H1 (cell line): ENCODE measurements at regions not wholly inside any gene's neighbourhood (a gene's known extent, or its start where the extent isn't known, plus 50 kb on each side); places are given as distances from the start of the nearest gene placed in this dataset.

Source experiments
- RXRA ChIP-seq: IDR thresholded peaks from 2 replicates; pipeline ENCODE4 v1.6.1; 2011; ENCODE audit warnings: low read depth, mild to moderate bottlenecking, low read length, moderate library complexity; ENCODE audit not compliant: insufficient read depth
- SP4 ChIP-seq: IDR thresholded peaks from 2 replicates; pipeline ENCODE4 v1.6.1; 2012; ENCODE audit warnings: low read length, inconsistent platforms
- SUZ12 ChIP-seq: fragments of 200-600 bp; sonication (generic); IDR thresholded peaks from 2 replicates; pipeline ENCODE4 v1.6.1; 2012; ENCODE audit warnings: mild to moderate bottlenecking, inconsistent platforms, low read length, moderate library complexity, mixed read lengths
- TEAD4 ChIP-seq: IDR thresholded peaks from 2 replicates; pipeline ENCODE4 v1.6.1; 2012; ENCODE audit warnings: low read depth, low read length, inconsistent platforms, mixed read lengths
- TF ChIP-seq, protein P1 (sequence below): fragments of 300-600 bp; sonication (generic); IDR thresholded peaks from 2 replicates; pipeline ENCODE4 v1.7.1; 2012; ENCODE audit warnings: low read length, moderate library complexity, mild to moderate bottlenecking, inconsistent platforms; ENCODE audit not compliant: insufficient replicate concordance
- TF ChIP-seq, protein P2 (sequence below): IDR thresholded peaks from 2 replicates; pipeline ENCODE4 v1.6.1; 2011; ENCODE audit warnings: low read depth, mild to moderate bottlenecking, low read length; ENCODE audit not compliant: insufficient read depth

DNA sequence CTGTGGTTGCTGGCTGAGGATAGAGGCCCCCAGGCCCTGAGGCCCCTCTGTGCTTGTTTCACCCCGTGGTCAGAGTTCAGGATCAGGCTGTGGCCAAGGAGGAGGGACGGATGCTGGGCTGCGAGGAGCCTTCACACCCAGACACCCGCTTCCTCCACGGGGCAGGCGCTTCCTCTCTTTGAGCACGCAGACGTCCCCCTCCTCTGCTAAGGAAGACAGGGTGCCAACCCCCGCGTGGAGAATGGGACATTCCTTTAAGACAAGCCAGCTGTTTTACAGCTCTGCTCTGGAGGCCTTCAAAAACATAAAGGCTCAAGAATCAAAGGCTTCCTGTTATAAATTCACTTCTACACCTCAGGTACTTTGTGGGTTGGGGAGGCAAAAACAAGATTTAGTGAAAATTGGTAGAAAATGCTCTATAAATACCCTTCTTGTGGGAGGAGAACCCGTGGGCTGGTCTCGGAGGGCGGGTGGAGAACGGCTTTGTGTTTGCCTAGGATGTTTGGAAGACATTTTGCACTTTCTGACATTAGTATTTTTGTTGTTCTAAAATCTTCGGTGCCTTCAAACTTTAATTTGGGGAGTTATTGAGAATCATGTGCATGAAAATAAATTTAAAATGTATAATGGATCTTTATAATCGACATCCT lies 60.8 kb upstream of the FOXF1 start (continued):
- TF ChIP-seq, protein P1, sequence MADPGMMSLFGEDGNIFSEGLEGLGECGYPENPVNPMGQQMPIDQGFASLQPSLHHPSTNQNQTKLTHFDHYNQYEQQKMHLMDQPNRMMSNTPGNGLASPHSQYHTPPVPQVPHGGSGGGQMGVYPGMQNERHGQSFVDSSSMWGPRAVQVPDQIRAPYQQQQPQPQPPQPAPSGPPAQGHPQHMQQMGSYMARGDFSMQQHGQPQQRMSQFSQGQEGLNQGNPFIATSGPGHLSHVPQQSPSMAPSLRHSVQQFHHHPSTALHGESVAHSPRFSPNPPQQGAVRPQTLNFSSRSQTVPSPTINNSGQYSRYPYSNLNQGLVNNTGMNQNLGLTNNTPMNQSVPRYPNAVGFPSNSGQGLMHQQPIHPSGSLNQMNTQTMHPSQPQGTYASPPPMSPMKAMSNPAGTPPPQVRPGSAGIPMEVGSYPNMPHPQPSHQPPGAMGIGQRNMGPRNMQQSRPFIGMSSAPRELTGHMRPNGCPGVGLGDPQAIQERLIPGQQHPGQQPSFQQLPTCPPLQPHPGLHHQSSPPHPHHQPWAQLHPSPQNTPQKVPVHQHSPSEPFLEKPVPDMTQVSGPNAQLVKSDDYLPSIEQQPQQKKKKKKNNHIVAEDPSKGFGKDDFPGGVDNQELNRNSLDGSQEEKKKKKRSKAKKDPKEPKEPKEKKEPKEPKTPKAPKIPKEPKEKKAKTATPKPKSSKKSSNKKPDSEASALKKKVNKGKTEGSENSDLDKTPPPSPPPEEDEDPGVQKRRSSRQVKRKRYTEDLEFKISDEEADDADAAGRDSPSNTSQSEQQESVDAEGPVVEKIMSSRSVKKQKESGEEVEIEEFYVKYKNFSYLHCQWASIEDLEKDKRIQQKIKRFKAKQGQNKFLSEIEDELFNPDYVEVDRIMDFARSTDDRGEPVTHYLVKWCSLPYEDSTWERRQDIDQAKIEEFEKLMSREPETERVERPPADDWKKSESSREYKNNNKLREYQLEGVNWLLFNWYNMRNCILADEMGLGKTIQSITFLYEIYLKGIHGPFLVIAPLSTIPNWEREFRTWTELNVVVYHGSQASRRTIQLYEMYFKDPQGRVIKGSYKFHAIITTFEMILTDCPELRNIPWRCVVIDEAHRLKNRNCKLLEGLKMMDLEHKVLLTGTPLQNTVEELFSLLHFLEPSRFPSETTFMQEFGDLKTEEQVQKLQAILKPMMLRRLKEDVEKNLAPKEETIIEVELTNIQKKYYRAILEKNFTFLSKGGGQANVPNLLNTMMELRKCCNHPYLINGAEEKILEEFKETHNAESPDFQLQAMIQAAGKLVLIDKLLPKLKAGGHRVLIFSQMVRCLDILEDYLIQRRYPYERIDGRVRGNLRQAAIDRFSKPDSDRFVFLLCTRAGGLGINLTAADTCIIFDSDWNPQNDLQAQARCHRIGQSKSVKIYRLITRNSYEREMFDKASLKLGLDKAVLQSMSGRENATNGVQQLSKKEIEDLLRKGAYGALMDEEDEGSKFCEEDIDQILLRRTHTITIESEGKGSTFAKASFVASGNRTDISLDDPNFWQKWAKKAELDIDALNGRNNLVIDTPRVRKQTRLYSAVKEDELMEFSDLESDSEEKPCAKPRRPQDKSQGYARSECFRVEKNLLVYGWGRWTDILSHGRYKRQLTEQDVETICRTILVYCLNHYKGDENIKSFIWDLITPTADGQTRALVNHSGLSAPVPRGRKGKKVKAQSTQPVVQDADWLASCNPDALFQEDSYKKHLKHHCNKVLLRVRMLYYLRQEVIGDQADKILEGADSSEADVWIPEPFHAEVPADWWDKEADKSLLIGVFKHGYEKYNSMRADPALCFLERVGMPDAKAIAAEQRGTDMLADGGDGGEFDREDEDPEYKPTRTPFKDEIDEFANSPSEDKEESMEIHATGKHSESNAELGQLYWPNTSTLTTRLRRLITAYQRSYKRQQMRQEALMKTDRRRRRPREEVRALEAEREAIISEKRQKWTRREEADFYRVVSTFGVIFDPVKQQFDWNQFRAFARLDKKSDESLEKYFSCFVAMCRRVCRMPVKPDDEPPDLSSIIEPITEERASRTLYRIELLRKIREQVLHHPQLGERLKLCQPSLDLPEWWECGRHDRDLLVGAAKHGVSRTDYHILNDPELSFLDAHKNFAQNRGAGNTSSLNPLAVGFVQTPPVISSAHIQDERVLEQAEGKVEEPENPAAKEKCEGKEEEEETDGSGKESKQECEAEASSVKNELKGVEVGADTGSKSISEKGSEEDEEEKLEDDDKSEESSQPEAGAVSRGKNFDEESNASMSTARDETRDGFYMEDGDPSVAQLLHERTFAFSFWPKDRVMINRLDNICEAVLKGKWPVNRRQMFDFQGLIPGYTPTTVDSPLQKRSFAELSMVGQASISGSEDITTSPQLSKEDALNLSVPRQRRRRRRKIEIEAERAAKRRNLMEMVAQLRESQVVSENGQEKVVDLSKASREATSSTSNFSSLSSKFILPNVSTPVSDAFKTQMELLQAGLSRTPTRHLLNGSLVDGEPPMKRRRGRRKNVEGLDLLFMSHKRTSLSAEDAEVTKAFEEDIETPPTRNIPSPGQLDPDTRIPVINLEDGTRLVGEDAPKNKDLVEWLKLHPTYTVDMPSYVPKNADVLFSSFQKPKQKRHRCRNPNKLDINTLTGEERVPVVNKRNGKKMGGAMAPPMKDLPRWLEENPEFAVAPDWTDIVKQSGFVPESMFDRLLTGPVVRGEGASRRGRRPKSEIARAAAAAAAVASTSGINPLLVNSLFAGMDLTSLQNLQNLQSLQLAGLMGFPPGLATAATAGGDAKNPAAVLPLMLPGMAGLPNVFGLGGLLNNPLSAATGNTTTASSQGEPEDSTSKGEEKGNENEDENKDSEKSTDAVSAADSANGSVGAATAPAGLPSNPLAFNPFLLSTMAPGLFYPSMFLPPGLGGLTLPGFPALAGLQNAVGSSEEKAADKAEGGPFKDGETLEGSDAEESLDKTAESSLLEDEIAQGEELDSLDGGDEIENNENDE = no peak
- no peak for TF ChIP-seq SP4
- no peak for TF ChIP-seq RXRA
- TF ChIP-seq TEAD4 = no peak
- TF ChIP-seq SUZ12 = no peak
- TF ChIP-seq, protein P2, sequence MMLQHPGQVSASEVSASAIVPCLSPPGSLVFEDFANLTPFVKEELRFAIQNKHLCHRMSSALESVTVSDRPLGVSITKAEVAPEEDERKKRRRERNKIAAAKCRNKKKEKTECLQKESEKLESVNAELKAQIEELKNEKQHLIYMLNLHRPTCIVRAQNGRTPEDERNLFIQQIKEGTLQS = no peak
- TF ChIP-seq, all 59 proteins: peak for 0
